ENCODE measurements at regions not wholly inside any gene's neighbourhood (a gene's known extent, or its start where the extent isn't known, plus 50 kb on each side); places are given as distances from the start of the nearest gene placed in this dataset.

DNA sequence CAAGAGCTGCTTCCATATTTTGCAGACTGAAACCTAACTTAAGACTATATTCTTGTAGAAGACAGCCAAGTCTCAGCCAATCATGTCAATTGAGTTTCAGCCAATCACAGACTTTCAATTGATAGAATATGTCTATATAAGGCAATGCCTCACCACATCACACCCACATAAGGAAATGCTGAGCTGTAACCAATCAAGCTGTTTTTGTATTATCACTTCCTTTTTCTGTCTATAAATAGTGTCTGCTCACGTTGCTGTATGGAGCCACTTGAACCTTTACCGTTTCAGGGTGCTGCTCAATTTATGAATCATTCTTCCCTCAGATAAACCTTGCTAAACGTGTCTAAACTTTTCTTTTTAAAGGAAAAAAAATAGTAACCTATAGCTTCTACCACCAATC lies 1554.4 kb upstream of the LRRTM1 start:
- Histone ChIP-seq H3K9me3 (ENCODE audit: control insufficient read depth in 4 of 4, insufficient read depth in 3 of 4, low read length in 3 of 4) (no peaks in the 10 kb centered on the region), H3K27ac (ENCODE audit: low read depth in 1 of 2, low read length in 1 of 2) (no peak overlapping the region), H3K4me3 (no peak overlapping the region), H3K4me1 (ENCODE audit: control insufficient read depth in 5 of 5, insufficient read depth in 5 of 5, low read length in 5 of 5) (no peaks in the 10 kb centered on the region), H3K36me3 (ENCODE audit: control insufficient read depth in 4 of 4, insufficient read depth in 4 of 4, low read length in 4 of 4) (no peaks in the 10 kb centered on the region), H3K27me3 (ENCODE audit: control insufficient read depth in 3 of 3, insufficient read depth in 3 of 3, low read length in 2 of 3) (no peaks in the 10 kb centered on the region), H3K9ac (ENCODE audit: insufficient read depth in 1 of 2, low read length in 2 of 2) (no peak overlapping the region)
- WGBS, 2 donors: 22 to 28% methylated on average over 3 of the region's 3 CpGs
- DNase-seq (no peak), ATAC-seq (ENCODE audit: insufficient read depth, low FRiP score) (no peak)
- TF ChIP-seq, protein P1, sequence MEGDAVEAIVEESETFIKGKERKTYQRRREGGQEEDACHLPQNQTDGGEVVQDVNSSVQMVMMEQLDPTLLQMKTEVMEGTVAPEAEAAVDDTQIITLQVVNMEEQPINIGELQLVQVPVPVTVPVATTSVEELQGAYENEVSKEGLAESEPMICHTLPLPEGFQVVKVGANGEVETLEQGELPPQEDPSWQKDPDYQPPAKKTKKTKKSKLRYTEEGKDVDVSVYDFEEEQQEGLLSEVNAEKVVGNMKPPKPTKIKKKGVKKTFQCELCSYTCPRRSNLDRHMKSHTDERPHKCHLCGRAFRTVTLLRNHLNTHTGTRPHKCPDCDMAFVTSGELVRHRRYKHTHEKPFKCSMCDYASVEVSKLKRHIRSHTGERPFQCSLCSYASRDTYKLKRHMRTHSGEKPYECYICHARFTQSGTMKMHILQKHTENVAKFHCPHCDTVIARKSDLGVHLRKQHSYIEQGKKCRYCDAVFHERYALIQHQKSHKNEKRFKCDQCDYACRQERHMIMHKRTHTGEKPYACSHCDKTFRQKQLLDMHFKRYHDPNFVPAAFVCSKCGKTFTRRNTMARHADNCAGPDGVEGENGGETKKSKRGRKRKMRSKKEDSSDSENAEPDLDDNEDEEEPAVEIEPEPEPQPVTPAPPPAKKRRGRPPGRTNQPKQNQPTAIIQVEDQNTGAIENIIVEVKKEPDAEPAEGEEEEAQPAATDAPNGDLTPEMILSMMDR (IDR thresholded peaks at IDR 0.05; ENCODE audit: control extremely low read depth, extremely low read depth): no peak

DNA sequence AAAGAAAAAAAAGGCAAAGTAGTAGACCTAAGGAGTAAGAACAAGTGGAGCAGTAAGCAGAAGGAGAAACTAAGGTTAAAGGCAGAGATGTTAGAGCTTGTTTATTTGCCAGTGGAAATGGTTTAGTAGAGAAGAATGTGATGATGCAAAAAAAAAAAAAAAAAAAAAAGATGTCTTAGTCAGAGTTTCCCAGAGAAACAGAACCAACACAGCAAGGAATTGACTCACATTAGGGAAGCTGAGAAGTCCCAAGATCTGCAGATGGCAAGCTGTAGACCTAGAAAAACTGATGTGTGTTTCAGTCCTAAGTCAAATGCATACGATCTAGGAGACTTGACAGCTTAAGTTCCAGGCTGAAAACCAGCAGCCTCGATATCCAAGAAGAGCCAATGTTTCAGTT lies 1548.8 kb upstream of the LRRTM1 start:
- TF ChIP-seq, protein P1 (IDR thresholded peaks at IDR 0.05; ENCODE audit: control extremely low read depth, extremely low read depth): no peak
- no peak overlapping the region for H3K27ac ChIP-seq (ENCODE audit: low read depth in 1 of 2, low read length in 1 of 2)
- H3K9me3 ChIP-seq (ENCODE audit: control insufficient read depth in 4 of 4, insufficient read depth in 3 of 4, low read length in 3 of 4): no peaks in the 10 kb centered on the region
- H3K36me3 ChIP-seq (ENCODE audit: control insufficient read depth in 4 of 4, insufficient read depth in 4 of 4, low read length in 4 of 4): no peaks in the 10 kb centered on the region
- H3K9ac ChIP-seq (ENCODE audit: insufficient read depth in 1 of 2, low read length in 2 of 2): no peak overlapping the region
- H3K4me1 ChIP-seq (ENCODE audit: control insufficient read depth in 5 of 5, insufficient read depth in 5 of 5, low read length in 5 of 5): no peaks in the 10 kb centered on the region
- no peaks in the 10 kb centered on the region for H3K27me3 ChIP-seq (ENCODE audit: control insufficient read depth in 3 of 3, insufficient read depth in 3 of 3, low read length in 2 of 3)
- 85 to 90% methylated on average over 2 of the region's 2 CpGs for WGBS, 2 donors
- H3K4me3 ChIP-seq: no peak overlapping the region
- DNase-seq: no peak
- ATAC-seq (ENCODE audit: insufficient read depth, low FRiP score): no peak

DNA sequence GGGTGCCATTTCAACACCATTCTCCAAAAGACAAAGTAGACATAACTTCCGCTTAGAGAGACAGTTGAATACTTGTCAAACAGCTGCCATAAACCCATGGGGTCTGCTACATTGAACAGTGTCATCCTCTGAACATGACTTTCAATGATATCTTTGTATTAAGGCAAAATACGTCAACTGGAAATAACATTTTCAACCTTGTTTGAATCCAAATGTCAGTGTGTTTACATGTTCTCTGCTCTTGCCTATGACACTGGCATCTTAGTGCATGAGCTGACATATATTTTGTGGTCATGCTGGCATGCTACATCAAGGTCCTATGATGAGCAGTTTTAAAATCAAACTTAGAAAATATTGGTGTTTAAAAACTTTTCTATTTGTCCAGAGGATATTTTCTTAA lies 1548.1 kb upstream of the LRRTM1 start:
- no peaks in the 10 kb centered on the region for H3K9me3 ChIP-seq (ENCODE audit: control insufficient read depth in 4 of 4, insufficient read depth in 3 of 4, low read length in 3 of 4)
- DNase-seq: no peak
- H3K9ac ChIP-seq (ENCODE audit: insufficient read depth in 1 of 2, low read length in 2 of 2): no peak overlapping the region
- no peaks in the 10 kb centered on the region for H3K36me3 ChIP-seq (ENCODE audit: control insufficient read depth in 4 of 4, insufficient read depth in 4 of 4, low read length in 4 of 4)
- 87 to 91% methylated on average over 2 of the region's 2 CpGs for WGBS, 2 donors
- H3K4me1 ChIP-seq (ENCODE audit: control insufficient read depth in 5 of 5, insufficient read depth in 5 of 5, low read length in 5 of 5): no peaks in the 10 kb centered on the region
- TF ChIP-seq, protein P1 (IDR thresholded peaks at IDR 0.05; ENCODE audit: control extremely low read depth, extremely low read depth): no peak
- no peaks in the 10 kb centered on the region for H3K27me3 ChIP-seq (ENCODE audit: control insufficient read depth in 3 of 3, insufficient read depth in 3 of 3, low read length in 2 of 3)
- H3K4me3 ChIP-seq: no peak overlapping the region
- H3K27ac ChIP-seq (ENCODE audit: low read depth in 1 of 2, low read length in 1 of 2): no peak overlapping the region
- ATAC-seq (ENCODE audit: insufficient read depth, low FRiP score): no peak

DNA sequence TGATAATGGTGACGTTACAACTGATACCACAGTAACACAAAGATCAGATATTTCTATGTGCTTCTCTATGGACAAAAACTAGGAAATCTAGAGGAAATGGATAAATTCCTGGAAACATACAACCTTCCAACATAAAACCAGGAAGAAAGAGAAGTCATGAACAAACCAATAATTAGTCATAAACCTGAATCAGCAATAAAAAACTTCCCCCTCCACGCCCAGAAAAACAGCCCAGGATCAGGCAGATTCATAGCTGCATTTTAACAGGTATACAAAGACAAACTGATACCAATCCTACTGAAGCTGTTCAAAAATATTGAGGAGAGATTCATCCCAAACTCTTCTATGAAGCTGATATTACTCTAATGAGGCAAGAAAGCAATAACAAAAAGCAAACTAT lies 1535.2 kb upstream of the LRRTM1 start:
- TF ChIP-seq, protein P1 (IDR thresholded peaks at IDR 0.05; ENCODE audit: control extremely low read depth, extremely low read depth): no peak
- 45 to 82% methylated on average over 2 of the region's 2 CpGs for WGBS, 2 donors
- ATAC-seq (ENCODE audit: insufficient read depth, low FRiP score) (no peak), DNase-seq (no peak)
- H3K4me3 ChIP-seq: no peak overlapping the region
- peaks cover 0 to 3% (median 0%) of the 10 kb centered on the region in 4 donors for H3K9me3 ChIP-seq (ENCODE audit: control insufficient read depth in 4 of 4, insufficient read depth in 3 of 4, low read length in 3 of 4)
- H3K27me3 ChIP-seq (ENCODE audit: control insufficient read depth in 3 of 3, insufficient read depth in 3 of 3, low read length in 2 of 3): no peaks in the 10 kb centered on the region
- H3K9ac ChIP-seq (ENCODE audit: insufficient read depth in 1 of 2, low read length in 2 of 2): no peak overlapping the region
- H3K36me3 ChIP-seq (ENCODE audit: control insufficient read depth in 4 of 4, insufficient read depth in 4 of 4, low read length in 4 of 4): no peaks in the 10 kb centered on the region
- no peaks in the 10 kb centered on the region for H3K4me1 ChIP-seq (ENCODE audit: control insufficient read depth in 5 of 5, insufficient read depth in 5 of 5, low read length in 5 of 5)
- no peak overlapping the region for H3K27ac ChIP-seq (ENCODE audit: low read depth in 1 of 2, low read length in 1 of 2)
